ENCODE measurements at regions not wholly inside any gene's neighbourhood (a gene's known extent, or its start where the extent isn't known, plus 50 kb on each side); places are given as distances from the start of the nearest gene placed in this dataset.

GRCh38 chr1:67890857-67891256, 57.6 kb upstream of the GNG12 start:
- no CpG with 5 or more reads among the region's 1 CpG for WGBS (ENCODE audit: insufficient coverage)
- Histone ChIP-seq H3K9me3 (no peaks in the 10 kb centered on the region), H3K27me3 (replicated peaks in 1 of 2; ENCODE audit: control insufficient read depth in 2 of 2, extremely low read depth in 1 of 2, insufficient read depth in 2 of 2, low read length in 1 of 2) (peaks cover 0 to 2% of the 10 kb centered on the region in 2 experiments), H3K4me3 (ENCODE audit: control insufficient read depth in 1 of 2, extremely low read depth in 1 of 2, low read length in 1 of 2) (no peak overlapping the region), H3K27ac (ENCODE audit: low read length) (no peak overlapping the region), H3K4me1 (ENCODE audit: control insufficient read depth in 1 of 2, extremely low read depth in 1 of 2, insufficient read depth in 2 of 2, low read length in 2 of 2) (no peaks in the 10 kb centered on the region), H3K36me3 (ENCODE audit: control insufficient read depth in 2 of 2, extremely low read depth in 1 of 2, insufficient read depth in 1 of 2, low read length in 1 of 2) (no peaks in the 10 kb centered on the region)
- no peak for DNase-seq
- Mint-ChIP-seq H3K36me3 (no peaks in the 10 kb centered on the region), H3K4me3 (no peak overlapping the region), H3K4me1 (no peaks in the 10 kb centered on the region), H3K9me3 (no peaks in the 10 kb centered on the region), H3K27me3 (peaks cover 8 to 17% of the 10 kb centered on the region in 2 donors), H3K27ac (no peak overlapping the region)
- POLR2A ChIA-PET = no interaction called here
- CTCF ChIA-PET = no interaction called here
- ATAC-seq (replicated peaks in 1 of 4) = no peak

DNA sequence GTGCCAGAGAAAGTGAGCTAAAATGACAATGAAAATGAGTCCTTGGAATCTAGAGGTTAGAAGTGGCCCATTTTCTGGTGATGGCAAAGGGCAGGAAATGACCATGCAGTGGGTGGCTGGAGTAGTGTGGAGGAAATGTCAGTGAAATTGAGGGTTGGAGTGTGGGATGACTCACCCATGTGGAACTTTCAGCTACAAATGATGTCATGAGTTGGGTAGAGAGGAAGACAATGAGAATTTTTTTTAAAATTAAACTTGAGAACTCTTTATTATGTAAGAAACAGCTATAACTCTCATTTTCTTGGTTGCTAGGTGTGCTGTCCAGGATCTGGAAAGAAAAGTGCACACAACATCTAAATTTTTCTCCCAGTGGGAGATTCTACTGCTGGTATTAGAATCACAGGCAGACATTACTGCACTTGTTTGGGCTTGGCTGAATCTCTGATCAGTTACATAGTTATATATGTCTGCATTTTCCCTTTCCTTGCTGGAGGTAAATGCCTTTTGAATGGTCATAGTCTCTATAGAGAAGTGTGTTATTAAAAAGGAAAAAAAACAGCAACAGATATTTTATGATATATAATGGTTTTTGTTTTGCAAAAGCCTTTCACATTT, 56.8 kb upstream of the GNG12 start:
- Histone ChIP-seq H3K9me3 (no peaks in the 10 kb centered on the region), H3K4me1 (ENCODE audit: control insufficient read depth in 1 of 2, extremely low read depth in 1 of 2, insufficient read depth in 2 of 2, low read length in 2 of 2) (no peaks in the 10 kb centered on the region), H3K4me3 (ENCODE audit: control insufficient read depth in 1 of 2, extremely low read depth in 1 of 2, low read length in 1 of 2) (no peak overlapping the region), H3K27ac (ENCODE audit: low read length) (no peak overlapping the region), H3K27me3 (replicated peaks in 1 of 2; ENCODE audit: control insufficient read depth in 2 of 2, extremely low read depth in 1 of 2, insufficient read depth in 2 of 2, low read length in 1 of 2) (peaks cover 0 to 2% of the 10 kb centered on the region in 2 experiments), H3K36me3 (ENCODE audit: control insufficient read depth in 2 of 2, extremely low read depth in 1 of 2, insufficient read depth in 1 of 2, low read length in 1 of 2) (no peaks in the 10 kb centered on the region)
- no peak for ATAC-seq (replicated peaks in 1 of 4)
- Mint-ChIP-seq H3K4me3 (no peak overlapping the region), H3K9me3 (no peaks in the 10 kb centered on the region), H3K4me1 (no peaks in the 10 kb centered on the region), H3K27me3 (peaks cover 8 to 17% of the 10 kb centered on the region in 2 donors), H3K27ac (no peak overlapping the region), H3K36me3 (no peaks in the 10 kb centered on the region)
- no peak for DNase-seq
- ChIA-PET POLR2A (no interaction called here), CTCF (no interaction called here)

GRCh38 chr1:67889466-67889865, 56.2 kb upstream of the GNG12 start:
- no peaks in the 10 kb centered on the region for H3K9me3 ChIP-seq
- H3K36me3 ChIP-seq (ENCODE audit: control insufficient read depth in 2 of 2, extremely low read depth in 1 of 2, insufficient read depth in 1 of 2, low read length in 1 of 2) = no peaks in the 10 kb centered on the region
- no peak for ATAC-seq (replicated peaks in 1 of 4)
- no peak for DNase-seq
- H3K27ac ChIP-seq (ENCODE audit: low read length) = no peak overlapping the region
- H3K4me1 ChIP-seq (ENCODE audit: control insufficient read depth in 1 of 2, extremely low read depth in 1 of 2, insufficient read depth in 2 of 2, low read length in 2 of 2) = no peaks in the 10 kb centered on the region
- Mint-ChIP-seq H3K4me1 (no peaks in the 10 kb centered on the region), H3K36me3 (no peaks in the 10 kb centered on the region), H3K9me3 (no peaks in the 10 kb centered on the region), H3K27ac (no peak overlapping the region), H3K4me3 (no peak overlapping the region), H3K27me3 (peaks cover 8 to 20% of the 10 kb centered on the region in 2 donors)
- CTCF ChIA-PET = no interaction called here
- POLR2A ChIA-PET = no interaction called here
- WGBS (ENCODE audit: insufficient coverage) = no CpG with 5 or more reads among the region's 1 CpG
- H3K4me3 ChIP-seq (ENCODE audit: control insufficient read depth in 1 of 2, extremely low read depth in 1 of 2, low read length in 1 of 2) = no peak overlapping the region
- peaks cover 0 to 2% of the 10 kb centered on the region in 2 experiments for H3K27me3 ChIP-seq (replicated peaks in 1 of 2; ENCODE audit: control insufficient read depth in 2 of 2, extremely low read depth in 1 of 2, insufficient read depth in 2 of 2, low read length in 1 of 2)

- H3K36me3 Mint-ChIP-seq = no peaks in the 10 kb centered on the region
- H3K4me1 Mint-ChIP-seq = no peaks in the 10 kb centered on the region
- peaks cover 0 to 2% of the 10 kb centered on the region in 2 experiments for H3K27me3 ChIP-seq (replicated peaks in 1 of 2; ENCODE audit: control insufficient read depth in 2 of 2, extremely low read depth in 1 of 2, insufficient read depth in 2 of 2, low read length in 1 of 2)
- H3K27ac Mint-ChIP-seq = no peak overlapping the region
- no peaks in the 10 kb centered on the region for H3K9me3 ChIP-seq
- no peaks in the 10 kb centered on the region for H3K36me3 ChIP-seq (ENCODE audit: control insufficient read depth in 2 of 2, extremely low read depth in 1 of 2, insufficient read depth in 1 of 2, low read length in 1 of 2)
- H3K4me3 ChIP-seq (ENCODE audit: control insufficient read depth in 1 of 2, extremely low read depth in 1 of 2, low read length in 1 of 2) = no peak overlapping the region
- no peaks in the 10 kb centered on the region for H3K4me1 ChIP-seq (ENCODE audit: control insufficient read depth in 1 of 2, extremely low read depth in 1 of 2, insufficient read depth in 2 of 2, low read length in 2 of 2)
- H3K27ac ChIP-seq (ENCODE audit: low read length) = no peak overlapping the region
- H3K27me3 Mint-ChIP-seq = peaks cover 8 to 21% of the 10 kb centered on the region in 2 donors
- no peak overlapping the region for H3K4me3 Mint-ChIP-seq
- H3K9me3 Mint-ChIP-seq = no peaks in the 10 kb centered on the region
- POLR2A ChIA-PET = no interaction called here
- ATAC-seq (replicated peaks in 1 of 4) = no peak
- no CpG with 5 or more reads among the region's 6 CpGs for WGBS (ENCODE audit: insufficient coverage)
- DNase-seq = no peak
- CTCF ChIA-PET = no interaction called here
Measured at GRCh38 chr1:67888216-67889106, 55.2 kb upstream of the GNG12 start.

DNA sequence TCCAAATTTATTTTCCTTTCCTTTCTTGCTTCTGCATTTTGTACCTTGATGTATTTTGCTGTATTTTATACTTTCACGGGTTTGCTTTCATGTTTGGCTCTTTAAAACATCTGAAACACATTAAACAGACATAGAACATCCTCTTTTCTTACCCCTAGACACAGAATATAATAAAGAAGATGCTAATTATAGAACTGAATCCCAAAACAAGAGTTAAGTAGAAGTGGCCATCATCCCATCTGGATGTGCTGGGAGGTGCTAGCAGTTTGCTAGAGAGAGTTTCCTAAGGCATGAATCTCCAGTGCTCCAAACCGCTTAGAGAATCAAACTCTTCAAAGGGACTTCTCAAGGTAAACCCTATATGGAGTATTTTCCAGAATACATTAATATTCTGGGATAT, 53.9 kb upstream of the GNG12 start:
- Mint-ChIP-seq H3K27me3 (peaks cover 12 to 15% of the 10 kb centered on the region in 2 donors), H3K9me3 (no peaks in the 10 kb centered on the region), H3K4me1 (no peaks in the 10 kb centered on the region), H3K4me3 (no peak overlapping the region), H3K36me3 (no peaks in the 10 kb centered on the region), H3K27ac (no peak overlapping the region)
- DNase-seq = no peak
- Histone ChIP-seq H3K27ac (ENCODE audit: low read length) (no peak overlapping the region), H3K4me3 (ENCODE audit: control insufficient read depth in 1 of 2, extremely low read depth in 1 of 2, low read length in 1 of 2) (no peak overlapping the region), H3K4me1 (ENCODE audit: control insufficient read depth in 1 of 2, extremely low read depth in 1 of 2, insufficient read depth in 2 of 2, low read length in 2 of 2) (no peaks in the 10 kb centered on the region), H3K36me3 (ENCODE audit: control insufficient read depth in 2 of 2, extremely low read depth in 1 of 2, insufficient read depth in 1 of 2, low read length in 1 of 2) (no peaks in the 10 kb centered on the region), H3K9me3 (no peaks in the 10 kb centered on the region), H3K27me3 (replicated peaks in 1 of 2; ENCODE audit: control insufficient read depth in 2 of 2, extremely low read depth in 1 of 2, insufficient read depth in 2 of 2, low read length in 1 of 2) (peaks cover 0 to 2% of the 10 kb centered on the region in 2 experiments)
- ATAC-seq (replicated peaks in 1 of 4) = no peak
- ChIA-PET CTCF (no interaction called here), POLR2A (no interaction called here)
- whole genome bisulfite sequencing (ENCODE audit: insufficient coverage) = no CpG with 5 or more reads among the region's 2 CpGs

- Mint-ChIP-seq H3K36me3 (no peaks in the 10 kb centered on the region), H3K4me1 (no peaks in the 10 kb centered on the region), H3K27ac (no peak overlapping the region), H3K4me3 (no peak overlapping the region), H3K9me3 (no peaks in the 10 kb centered on the region), H3K27me3 (peaks cover 8 to 10% of the 10 kb centered on the region in 2 donors)
- no peak overlapping the region for H3K27ac ChIP-seq (ENCODE audit: low read length)
- H3K4me1 ChIP-seq (ENCODE audit: control insufficient read depth in 1 of 2, extremely low read depth in 1 of 2, insufficient read depth in 2 of 2, low read length in 2 of 2) = no peaks in the 10 kb centered on the region
- no peak for DNase-seq
- ATAC-seq (replicated peaks in 1 of 4) = no peak
- H3K27me3 ChIP-seq (replicated peaks in 1 of 2; ENCODE audit: control insufficient read depth in 2 of 2, extremely low read depth in 1 of 2, insufficient read depth in 2 of 2, low read length in 1 of 2) = peaks cover 0 to 2% of the 10 kb centered on the region in 2 experiments
- H3K9me3 ChIP-seq = no peaks in the 10 kb centered on the region
- no peaks in the 10 kb centered on the region for H3K36me3 ChIP-seq (ENCODE audit: control insufficient read depth in 2 of 2, extremely low read depth in 1 of 2, insufficient read depth in 1 of 2, low read length in 1 of 2)
- ChIA-PET CTCF (no interaction called here), POLR2A (interaction anchor here in 1 of 2 donors (0.6 kb wide), 1 partner anchor 119 kb away, joined by 3 read pairs; no protein-coding TSS in a partner anchor)
- no peak overlapping the region for H3K4me3 ChIP-seq (ENCODE audit: control insufficient read depth in 1 of 2, extremely low read depth in 1 of 2, low read length in 1 of 2)
- WGBS (ENCODE audit: insufficient coverage) = 60% methylated on average over 1 of the region's 2 CpGs
Measured at GRCh38 chr1:67886076-67886475, 52.8 kb upstream of the GNG12 start.
